ENCODE measurements at regions not wholly inside any gene's neighbourhood (a gene's known extent, or its start where the extent isn't known, plus 50 kb on each side); places are given as distances from the start of the nearest gene placed in this dataset.

GRCh38 chr5:145204743-145205142 is 630.4 kb downstream of the PRELID2 start:
- TF ChIP-seq POLR2AphosphoS5 (IDR thresholded peaks at IDR 0.05; ENCODE audit: low read depth), result no peak
- no peak for TF ChIP-seq SPI1 (IDR thresholded peaks at IDR 0.05; ENCODE audit: borderline replicate concordance, low read depth)
- no peak for TF ChIP-seq GABPA (IDR thresholded peaks at IDR 0.05; ENCODE audit: low read depth)
- TF ChIP-seq, protein P1, sequence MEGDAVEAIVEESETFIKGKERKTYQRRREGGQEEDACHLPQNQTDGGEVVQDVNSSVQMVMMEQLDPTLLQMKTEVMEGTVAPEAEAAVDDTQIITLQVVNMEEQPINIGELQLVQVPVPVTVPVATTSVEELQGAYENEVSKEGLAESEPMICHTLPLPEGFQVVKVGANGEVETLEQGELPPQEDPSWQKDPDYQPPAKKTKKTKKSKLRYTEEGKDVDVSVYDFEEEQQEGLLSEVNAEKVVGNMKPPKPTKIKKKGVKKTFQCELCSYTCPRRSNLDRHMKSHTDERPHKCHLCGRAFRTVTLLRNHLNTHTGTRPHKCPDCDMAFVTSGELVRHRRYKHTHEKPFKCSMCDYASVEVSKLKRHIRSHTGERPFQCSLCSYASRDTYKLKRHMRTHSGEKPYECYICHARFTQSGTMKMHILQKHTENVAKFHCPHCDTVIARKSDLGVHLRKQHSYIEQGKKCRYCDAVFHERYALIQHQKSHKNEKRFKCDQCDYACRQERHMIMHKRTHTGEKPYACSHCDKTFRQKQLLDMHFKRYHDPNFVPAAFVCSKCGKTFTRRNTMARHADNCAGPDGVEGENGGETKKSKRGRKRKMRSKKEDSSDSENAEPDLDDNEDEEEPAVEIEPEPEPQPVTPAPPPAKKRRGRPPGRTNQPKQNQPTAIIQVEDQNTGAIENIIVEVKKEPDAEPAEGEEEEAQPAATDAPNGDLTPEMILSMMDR (IDR thresholded peaks at IDR 0.05; ENCODE audit: insufficient read depth, low read length), result no peak
- TF ChIP-seq, protein P2, sequence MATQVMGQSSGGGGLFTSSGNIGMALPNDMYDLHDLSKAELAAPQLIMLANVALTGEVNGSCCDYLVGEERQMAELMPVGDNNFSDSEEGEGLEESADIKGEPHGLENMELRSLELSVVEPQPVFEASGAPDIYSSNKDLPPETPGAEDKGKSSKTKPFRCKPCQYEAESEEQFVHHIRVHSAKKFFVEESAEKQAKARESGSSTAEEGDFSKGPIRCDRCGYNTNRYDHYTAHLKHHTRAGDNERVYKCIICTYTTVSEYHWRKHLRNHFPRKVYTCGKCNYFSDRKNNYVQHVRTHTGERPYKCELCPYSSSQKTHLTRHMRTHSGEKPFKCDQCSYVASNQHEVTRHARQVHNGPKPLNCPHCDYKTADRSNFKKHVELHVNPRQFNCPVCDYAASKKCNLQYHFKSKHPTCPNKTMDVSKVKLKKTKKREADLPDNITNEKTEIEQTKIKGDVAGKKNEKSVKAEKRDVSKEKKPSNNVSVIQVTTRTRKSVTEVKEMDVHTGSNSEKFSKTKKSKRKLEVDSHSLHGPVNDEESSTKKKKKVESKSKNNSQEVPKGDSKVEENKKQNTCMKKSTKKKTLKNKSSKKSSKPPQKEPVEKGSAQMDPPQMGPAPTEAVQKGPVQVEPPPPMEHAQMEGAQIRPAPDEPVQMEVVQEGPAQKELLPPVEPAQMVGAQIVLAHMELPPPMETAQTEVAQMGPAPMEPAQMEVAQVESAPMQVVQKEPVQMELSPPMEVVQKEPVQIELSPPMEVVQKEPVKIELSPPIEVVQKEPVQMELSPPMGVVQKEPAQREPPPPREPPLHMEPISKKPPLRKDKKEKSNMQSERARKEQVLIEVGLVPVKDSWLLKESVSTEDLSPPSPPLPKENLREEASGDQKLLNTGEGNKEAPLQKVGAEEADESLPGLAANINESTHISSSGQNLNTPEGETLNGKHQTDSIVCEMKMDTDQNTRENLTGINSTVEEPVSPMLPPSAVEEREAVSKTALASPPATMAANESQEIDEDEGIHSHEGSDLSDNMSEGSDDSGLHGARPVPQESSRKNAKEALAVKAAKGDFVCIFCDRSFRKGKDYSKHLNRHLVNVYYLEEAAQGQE (IDR thresholded peaks at IDR 0.05; ENCODE audit: insufficient replicate concordance, low read depth), result no peak
- no peak for DNase-seq (ENCODE audit: low read depth in 1 of 2, low spot score in 1 of 2)

DNA sequence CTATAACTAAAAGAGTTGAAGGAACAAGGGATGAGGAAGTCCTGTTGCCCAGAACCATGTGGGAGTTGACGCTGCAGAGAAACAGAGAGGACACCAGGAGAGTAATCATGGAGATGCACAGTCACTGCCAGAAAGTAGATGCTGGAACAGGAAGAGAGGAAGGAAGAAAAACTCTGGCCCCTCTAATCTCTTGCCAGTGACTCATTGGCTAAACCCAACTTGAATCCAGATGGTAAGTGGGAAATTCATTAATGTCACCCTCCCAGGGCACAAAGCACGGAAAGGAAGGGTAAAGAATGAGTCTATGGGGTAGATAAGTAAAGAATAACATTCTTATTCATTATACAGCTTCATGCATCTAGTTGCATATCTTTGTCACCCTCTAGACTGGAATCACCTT is 631.9 kb downstream of the PRELID2 start:
- Histone ChIP-seq H3K27me3 (ENCODE audit: insufficient read depth, poor library complexity, severe bottlenecking) (no peaks in the 10 kb centered on the region), H3K27ac (replicated peaks) (no peak overlapping the region), H3K4me3 (replicated peaks; ENCODE audit: insufficient read depth, low read length) (no peak overlapping the region)
- no peak for DNase-seq (ENCODE audit: low read depth in 1 of 2, low spot score in 1 of 2)
- TF ChIP-seq SPI1 (IDR thresholded peaks at IDR 0.05; ENCODE audit: borderline replicate concordance, low read depth), result no peak
- no peak for TF ChIP-seq GABPA (IDR thresholded peaks at IDR 0.05; ENCODE audit: low read depth)
- TF ChIP-seq, protein P2 (IDR thresholded peaks at IDR 0.05; ENCODE audit: insufficient replicate concordance, low read depth), result no peak
- TF ChIP-seq, protein P1 (IDR thresholded peaks at IDR 0.05; ENCODE audit: insufficient read depth, low read length), result no peak
- TF ChIP-seq POLR2AphosphoS5 (IDR thresholded peaks at IDR 0.05; ENCODE audit: low read depth), result no peak

More at GRCh38 chr5:145204743-145205142, 630.4 kb downstream of the PRELID2 start:
- H3K27ac ChIP-seq (replicated peaks), result no peak overlapping the region
- H3K4me3 ChIP-seq (replicated peaks; ENCODE audit: insufficient read depth, low read length), result no peak overlapping the region
- no peaks in the 10 kb centered on the region for H3K27me3 ChIP-seq (ENCODE audit: insufficient read depth, poor library complexity, severe bottlenecking)

- H3K27ac ChIP-seq (replicated peaks), result no peak overlapping the region
- no peak for DNase-seq (ENCODE audit: low read depth in 1 of 2, low spot score in 1 of 2)
- TF ChIP-seq POLR2AphosphoS5 (IDR thresholded peaks at IDR 0.05; ENCODE audit: low read depth) (no peak), GABPA (IDR thresholded peaks at IDR 0.05; ENCODE audit: low read depth) (no peak), SPI1 (IDR thresholded peaks at IDR 0.05; ENCODE audit: borderline replicate concordance, low read depth) (no peak)
- TF ChIP-seq, protein P1 (IDR thresholded peaks at IDR 0.05; ENCODE audit: insufficient read depth, low read length), result no peak
- TF ChIP-seq, protein P2 (IDR thresholded peaks at IDR 0.05; ENCODE audit: insufficient replicate concordance, low read depth), result no peak
- no peaks in the 10 kb centered on the region for H3K27me3 ChIP-seq (ENCODE audit: insufficient read depth, poor library complexity, severe bottlenecking)
- H3K4me3 ChIP-seq (replicated peaks; ENCODE audit: insufficient read depth, low read length), result no peak overlapping the region
Measured at GRCh38 chr5:145198525-145199260, 636.4 kb downstream of the PRELID2 start.
